SK-N-SH treated with all-trans-retinoic acid at 6 μM for 48 hours (cell line): ENCODE measurements at regions not wholly inside any gene's neighbourhood (a gene's known extent, or its start where the extent isn't known, plus 50 kb on each side); places are given as distances from the start of the nearest gene placed in this dataset.

Experiments used
- ATAC-seq: fragments of 200-7000 bp; cut with Tn5 transposase; 3 replicates; pipeline ENCODE4 v1.9.1; 2020; ENCODE audit warnings: mild to moderate bottlenecking, moderate library complexity
- ARNTL ChIP-seq: fragments of 450-650 bp; formaldehyde crosslinking; IDR thresholded peaks from 2 replicates; pipeline ENCODE4 v1.5.0; 2020; ENCODE audit warnings: low read depth, mild to moderate bottlenecking, moderate library complexity, borderline replicate concordance
- BACH2 ChIP-seq: fragments of 250-450 bp; sonication (Bioruptor Pico); IDR thresholded peaks from 2 replicates; pipeline ENCODE4 v1.9.0; 2021; ENCODE audit warnings: mild to moderate bottlenecking, borderline replicate concordance
- CSDC2 ChIP-seq: fragments of 250-450 bp; sonication (Bioruptor Pico); IDR thresholded peaks from 2 replicates; pipeline ENCODE4 v1.5.0; 2020; ENCODE audit warnings: mild to moderate bottlenecking, moderate library complexity
- ESRRG ChIP-seq: fragments of 250-450 bp; sonication (Bioruptor Pico); IDR thresholded peaks from 2 replicates; pipeline ENCODE4 v1.6.1; 2021; ENCODE audit warnings: mild to moderate bottlenecking
- GLIS3 ChIP-seq: fragments of 250-450 bp; sonication (Bioruptor Pico); IDR thresholded peaks from 2 replicates; pipeline ENCODE4 v1.5.0; 2020; ENCODE audit warnings: mild to moderate bottlenecking, moderate library complexity
- ISL1 ChIP-seq: fragments of 250-450 bp; sonication (Bioruptor Pico); IDR thresholded peaks from 2 replicates; pipeline ENCODE4 v2.1.2; 2022; ENCODE audit warnings: mild to moderate bottlenecking, moderate library complexity
- OSR1 ChIP-seq: fragments of 250-450 bp; sonication (Bioruptor Pico); IDR thresholded peaks from 2 replicates; pipeline ENCODE4 v1.8.0; 2022; ENCODE audit warnings: moderate library complexity, mild to moderate bottlenecking, inconsistent platforms
- POU6F1 ChIP-seq: fragments of 250-450 bp; sonication (Bioruptor Pico); IDR thresholded peaks from 2 replicates; pipeline ENCODE4 v1.8.0; 2021; ENCODE audit warnings: low read depth, mild to moderate bottlenecking, moderate library complexity, borderline replicate concordance
- PPARA ChIP-seq: fragments of 250-450 bp; sonication (Bioruptor Pico); IDR thresholded peaks from 2 replicates; pipeline ENCODE4 v1.5.0; 2020; ENCODE audit warnings: mild to moderate bottlenecking, borderline replicate concordance
- RARB ChIP-seq: fragments of 250-450 bp; sonication (Bioruptor Pico); IDR thresholded peaks from 2 replicates; pipeline ENCODE4 v1.8.0; 2021; ENCODE audit warnings: mild to moderate bottlenecking, moderate library complexity
- SNAI2 ChIP-seq: fragments of 250-450 bp; sonication (Bioruptor Pico); IDR thresholded peaks from 2 replicates; pipeline ENCODE4 v1.5.0; 2020; ENCODE audit warnings: mild to moderate bottlenecking, moderate library complexity
- TCF4 ChIP-seq: fragments of 250-450 bp; sonication (Bioruptor Pico); IDR thresholded peaks from 2 replicates; pipeline ENCODE4 v1.8.0; 2021; ENCODE audit warnings: mild to moderate bottlenecking, moderate library complexity, borderline replicate concordance
- TOX ChIP-seq: fragments of 250-450 bp; sonication (Bioruptor Pico); IDR thresholded peaks from 2 replicates; pipeline ENCODE4 v1.8.0; 2021; ENCODE audit warnings: mild to moderate bottlenecking, moderate library complexity, borderline replicate concordance
- TSHZ2 ChIP-seq: fragments of 250-450 bp; sonication (Bioruptor Pico); IDR thresholded peaks from 2 replicates; pipeline ENCODE4 v1.5.0; 2020; ENCODE audit warnings: mild to moderate bottlenecking, moderate library complexity
- ZC3H10 ChIP-seq: fragments of 250-450 bp; sonication (Bioruptor Pico); IDR thresholded peaks from 2 replicates; pipeline ENCODE4 v1.5.1; 2021; ENCODE audit warnings: mild to moderate bottlenecking, moderate library complexity
- ZFP3 ChIP-seq: fragments of 250-450 bp; sonication (Bioruptor Pico); IDR thresholded peaks from 2 replicates; pipeline ENCODE4 v1.5.0; 2020; ENCODE audit warnings: mild to moderate bottlenecking, moderate library complexity
- ZFP30 ChIP-seq: fragments of 450-650 bp; formaldehyde crosslinking; IDR thresholded peaks from 2 replicates; pipeline ENCODE4 v1.5.0; 2022; ENCODE audit warnings: mild to moderate bottlenecking, moderate library complexity
- ZNF565 ChIP-seq: fragments of 450-650 bp; formaldehyde crosslinking; conservative IDR thresholded peaks from 2 replicates; pipeline ENCODE4 v1.5.0; 2020; ENCODE audit warnings: low read depth, mild to moderate bottlenecking, moderate library complexity
- ZNF70 ChIP-seq: fragments of 450-650 bp; formaldehyde crosslinking; IDR thresholded peaks from 2 replicates; pipeline ENCODE4 v1.5.0; 2020; ENCODE audit warnings: mild to moderate bottlenecking, moderate library complexity
- ZNF8 ChIP-seq: fragments of 450-650 bp; formaldehyde crosslinking; IDR thresholded peaks from 2 replicates; pipeline ENCODE4 v1.5.0; 2020; ENCODE audit warnings: mild to moderate bottlenecking, moderate library complexity
- TF ChIP-seq, protein P1 (sequence below): fragments of 250-450 bp; sonication (Bioruptor Pico); IDR thresholded peaks from 2 replicates; pipeline ENCODE4 v1.8.0; 2020; ENCODE audit warnings: mild to moderate bottlenecking, moderate library complexity, borderline replicate concordance
- TF ChIP-seq, protein P2 (sequence below): fragments of 250-450 bp; sonication (Bioruptor Pico); IDR thresholded peaks from 2 replicates; pipeline ENCODE4 v1.5.1; 2020; ENCODE audit warnings: low read depth, mild to moderate bottlenecking, moderate library complexity
- TF ChIP-seq, protein P3 (sequence below): fragments of 250-450 bp; sonication (Bioruptor Pico); IDR thresholded peaks from 2 replicates; pipeline ENCODE4 v1.5.1; 2021; ENCODE audit warnings: mild to moderate bottlenecking, moderate library complexity

DNA sequence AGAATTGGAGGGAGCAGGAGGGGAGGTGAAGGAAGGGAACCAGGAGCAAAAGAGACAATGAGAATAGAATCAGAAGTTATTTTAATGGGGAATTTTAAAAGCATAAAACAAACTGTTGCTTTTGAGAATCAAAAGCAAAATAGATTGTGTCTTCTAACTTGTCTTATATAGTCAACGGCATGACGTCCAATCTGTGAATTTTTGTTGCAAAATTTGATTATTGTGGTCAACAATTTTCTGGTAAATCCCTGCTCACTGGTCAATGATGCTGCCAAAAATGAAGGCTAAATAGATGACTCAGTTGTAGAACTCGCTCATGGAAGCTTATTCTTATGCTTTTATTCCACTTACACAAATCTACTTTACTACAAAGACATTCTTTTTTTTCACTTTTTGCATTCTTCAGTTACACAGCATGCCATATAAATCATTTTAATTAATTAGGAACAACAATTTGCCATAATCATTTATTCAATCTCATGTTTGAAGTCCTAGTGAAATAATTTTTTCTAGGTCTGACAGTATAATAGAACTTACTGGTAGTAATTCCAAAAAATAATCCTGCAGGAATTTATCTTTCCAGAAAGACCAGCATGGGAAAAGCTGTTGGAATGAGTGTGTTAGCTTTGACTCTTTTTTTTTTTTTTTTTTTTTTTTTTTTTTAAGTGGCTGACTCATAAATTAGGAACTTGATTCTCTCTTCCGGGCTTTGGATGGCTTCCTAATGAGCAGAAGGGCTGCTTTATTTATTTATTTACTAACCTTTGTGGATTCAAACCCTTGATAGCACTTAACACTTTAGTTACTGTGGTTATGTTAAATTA lies 256.9 kb downstream of the SPRY2 start:
- ATAC-seq = peak; percentile 81
- TF ChIP-seq BACH2 (CRISPR knock-in tag) (no peak), SNAI2 (CRISPR knock-in tag) (no peak), ARNTL (CRISPR knock-in tag) (peak; percentile 36; the same call in 1 of the 2 replicates), TCF4 (CRISPR knock-in tag) (no peak; the same call in 1 of the 2 replicates), ISL1 (CRISPR knock-in tag) (peak; percentile 98), OSR1 (peak; percentile 98), GLIS3 (CRISPR knock-in tag) (no peak), POU6F1 (0 out of 2 replicates have a peak, but pooled peaks have one; percentile 77), ZNF565 (CRISPR knock-in tag) (no peak), ZNF70 (CRISPR knock-in tag) (no peak), TOX (CRISPR knock-in tag) (peak; percentile 35; the same call in 1 of the 2 replicates), CSDC2 (CRISPR knock-in tag) (no peak), ZFP30 (CRISPR knock-in tag) (no peak), ZFP3 (0 out of 2 replicates have a peak, but pooled peaks have one; percentile 52), TSHZ2 (no peak), ZC3H10 (peak; percentile 80), ZNF8 (CRISPR knock-in tag) (no peak; the same call in 1 of the 2 replicates), PPARA (no peak), ESRRG (no peak), RARB (CRISPR knock-in tag) (no peak)
- TF ChIP-seq, protein P1, sequence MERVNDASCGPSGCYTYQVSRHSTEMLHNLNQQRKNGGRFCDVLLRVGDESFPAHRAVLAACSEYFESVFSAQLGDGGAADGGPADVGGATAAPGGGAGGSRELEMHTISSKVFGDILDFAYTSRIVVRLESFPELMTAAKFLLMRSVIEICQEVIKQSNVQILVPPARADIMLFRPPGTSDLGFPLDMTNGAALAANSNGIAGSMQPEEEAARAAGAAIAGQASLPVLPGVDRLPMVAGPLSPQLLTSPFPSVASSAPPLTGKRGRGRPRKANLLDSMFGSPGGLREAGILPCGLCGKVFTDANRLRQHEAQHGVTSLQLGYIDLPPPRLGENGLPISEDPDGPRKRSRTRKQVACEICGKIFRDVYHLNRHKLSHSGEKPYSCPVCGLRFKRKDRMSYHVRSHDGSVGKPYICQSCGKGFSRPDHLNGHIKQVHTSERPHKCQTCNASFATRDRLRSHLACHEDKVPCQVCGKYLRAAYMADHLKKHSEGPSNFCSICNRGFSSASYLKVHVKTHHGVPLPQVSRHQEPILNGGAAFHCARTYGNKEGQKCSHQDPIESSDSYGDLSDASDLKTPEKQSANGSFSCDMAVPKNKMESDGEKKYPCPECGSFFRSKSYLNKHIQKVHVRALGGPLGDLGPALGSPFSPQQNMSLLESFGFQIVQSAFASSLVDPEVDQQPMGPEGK (CRISPR knock-in tag) = peak; percentile 67; the same call in 1 of the 2 replicates
- TF ChIP-seq, protein P2, sequence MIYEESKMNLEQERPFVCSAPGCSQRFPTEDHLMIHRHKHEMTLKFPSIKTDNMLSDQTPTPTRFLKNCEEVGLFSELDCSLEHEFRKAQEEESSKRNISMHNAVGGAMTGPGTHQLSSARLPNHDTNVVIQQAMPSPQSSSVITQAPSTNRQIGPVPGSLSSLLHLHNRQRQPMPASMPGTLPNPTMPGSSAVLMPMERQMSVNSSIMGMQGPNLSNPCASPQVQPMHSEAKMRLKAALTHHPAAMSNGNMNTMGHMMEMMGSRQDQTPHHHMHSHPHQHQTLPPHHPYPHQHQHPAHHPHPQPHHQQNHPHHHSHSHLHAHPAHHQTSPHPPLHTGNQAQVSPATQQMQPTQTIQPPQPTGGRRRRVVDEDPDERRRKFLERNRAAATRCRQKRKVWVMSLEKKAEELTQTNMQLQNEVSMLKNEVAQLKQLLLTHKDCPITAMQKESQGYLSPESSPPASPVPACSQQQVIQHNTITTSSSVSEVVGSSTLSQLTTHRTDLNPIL (CRISPR knock-in tag) = peak; percentile 76
- TF ChIP-seq, protein P3, sequence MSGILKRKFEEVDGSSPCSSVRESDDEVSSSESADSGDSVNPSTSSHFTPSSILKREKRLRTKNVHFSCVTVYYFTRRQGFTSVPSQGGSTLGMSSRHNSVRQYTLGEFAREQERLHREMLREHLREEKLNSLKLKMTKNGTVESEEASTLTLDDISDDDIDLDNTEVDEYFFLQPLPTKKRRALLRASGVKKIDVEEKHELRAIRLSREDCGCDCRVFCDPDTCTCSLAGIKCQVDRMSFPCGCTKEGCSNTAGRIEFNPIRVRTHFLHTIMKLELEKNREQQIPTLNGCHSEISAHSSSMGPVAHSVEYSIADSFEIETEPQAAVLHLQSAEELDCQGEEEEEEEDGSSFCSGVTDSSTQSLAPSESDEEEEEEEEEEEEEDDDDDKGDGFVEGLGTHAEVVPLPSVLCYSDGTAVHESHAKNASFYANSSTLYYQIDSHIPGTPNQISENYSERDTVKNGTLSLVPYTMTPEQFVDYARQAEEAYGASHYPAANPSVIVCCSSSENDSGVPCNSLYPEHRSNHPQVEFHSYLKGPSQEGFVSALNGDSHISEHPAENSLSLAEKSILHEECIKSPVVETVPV (CRISPR knock-in tag) = no peak; the same call in 1 of the 2 replicates
